Amygdala (tissue), 56 donors: ENCODE measurements at regions not wholly inside any gene's neighbourhood (a gene's known extent, or its start where the extent isn't known, plus 50 kb on each side); places are given as distances from the start of the nearest gene placed in this dataset.

Source experiments
- DNase-seq, 56 donors: peaks; one replicate each; lab custom pipeline; 2025; lab: John Stamatoyannopoulos, UW

DNA sequence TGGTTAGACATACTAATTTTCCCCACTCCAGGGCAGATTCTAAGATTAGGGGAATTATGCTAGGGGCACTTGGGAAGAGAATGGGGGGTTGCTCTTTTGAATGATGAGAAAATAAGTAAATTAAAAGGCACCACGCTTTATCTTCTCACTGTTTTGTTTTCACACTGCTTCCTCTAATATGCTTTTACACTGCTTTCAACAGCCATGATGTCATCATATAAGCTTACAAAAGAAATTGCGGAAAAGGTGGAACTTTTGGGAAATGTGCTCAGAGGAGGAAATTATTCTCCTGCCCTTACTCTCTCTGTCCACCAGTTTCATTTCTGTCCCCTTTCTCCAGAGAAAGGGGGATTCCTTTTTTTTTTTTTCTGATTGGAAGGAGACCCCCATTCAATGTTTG is 308.2 kb downstream of the TOX3 start:
- no peak for DNase-seq

DNA sequence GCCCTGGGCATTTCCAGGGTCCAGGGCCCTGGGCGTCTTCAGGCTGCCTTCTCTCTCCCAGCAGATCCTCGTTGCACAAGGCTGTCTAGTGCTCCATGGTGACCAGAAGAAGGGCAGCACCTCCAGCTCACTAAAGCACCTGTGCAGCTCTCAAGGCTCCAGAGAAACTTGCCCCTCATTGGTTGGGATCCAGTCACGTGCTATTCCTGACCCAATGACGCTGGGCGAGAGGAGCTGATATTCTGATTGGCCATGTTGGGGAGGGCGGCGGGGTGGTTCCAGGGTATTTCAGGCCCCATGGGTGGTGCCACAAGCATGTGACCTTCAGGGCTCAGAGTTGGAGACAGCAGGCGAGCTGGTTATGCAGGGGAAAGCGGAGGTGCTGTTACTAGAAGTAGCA is 309.1 kb downstream of the TOX3 start:
- DNase-seq, result no peak

DNA sequence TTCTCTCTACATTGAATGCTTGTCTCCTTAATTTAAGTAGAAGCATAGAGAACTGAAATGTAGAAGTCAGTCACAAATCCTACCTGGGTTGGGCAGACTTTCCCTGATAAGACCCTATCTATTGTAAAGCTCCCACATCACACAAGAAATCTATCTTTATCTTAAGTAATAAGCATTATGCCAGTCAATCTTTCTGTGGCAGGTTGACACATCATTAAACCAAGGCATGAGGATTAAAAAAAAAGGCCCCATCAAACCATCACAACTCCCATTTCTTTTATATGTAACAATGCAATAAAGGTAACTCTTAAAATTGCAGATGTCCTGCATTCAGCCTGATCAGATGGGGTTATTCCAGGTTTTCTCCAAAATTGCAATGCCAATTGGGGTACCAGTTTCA is 311.8 kb downstream of the TOX3 start:
- DNase-seq, result no peak

DNA sequence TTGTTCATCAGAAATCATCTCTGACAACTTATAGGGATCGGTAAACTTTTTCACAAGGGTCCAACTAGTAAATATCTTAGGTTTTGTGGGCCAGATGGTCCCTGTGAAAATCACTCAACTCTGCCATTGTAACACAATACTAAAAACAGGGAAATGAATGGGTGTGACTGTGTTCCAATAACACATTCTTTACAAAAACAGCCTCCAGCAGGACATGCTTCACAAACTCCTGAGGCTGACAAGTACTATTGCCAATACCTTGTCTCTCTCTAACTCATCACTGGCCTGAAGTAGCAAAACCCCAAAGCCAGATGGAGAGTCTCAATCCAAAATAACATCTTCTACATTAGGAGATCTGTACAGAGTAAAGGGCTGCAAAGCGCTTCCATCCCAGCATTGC is 312.3 kb downstream of the TOX3 start:
- DNase-seq, result no peak

DNA sequence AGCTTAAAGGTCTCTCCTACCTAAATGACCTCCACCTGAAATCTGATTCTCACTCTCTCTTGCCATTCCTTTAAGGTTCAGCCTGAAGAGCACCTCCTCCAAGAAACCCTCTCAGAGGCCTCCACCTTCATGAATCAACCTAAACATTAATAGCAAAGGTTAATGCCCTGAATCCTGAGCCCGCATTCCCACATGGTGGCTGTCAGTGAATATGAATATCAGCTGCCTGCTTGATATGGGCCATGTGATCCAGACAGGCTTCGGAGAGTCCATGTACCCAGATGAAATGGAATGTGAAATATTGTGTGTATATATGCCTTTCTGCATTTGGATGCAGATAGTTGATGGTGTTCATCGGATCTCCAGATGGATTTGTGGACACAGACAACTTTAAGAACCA is 317.5 kb downstream of the TOX3 start:
- no peak for DNase-seq

DNA sequence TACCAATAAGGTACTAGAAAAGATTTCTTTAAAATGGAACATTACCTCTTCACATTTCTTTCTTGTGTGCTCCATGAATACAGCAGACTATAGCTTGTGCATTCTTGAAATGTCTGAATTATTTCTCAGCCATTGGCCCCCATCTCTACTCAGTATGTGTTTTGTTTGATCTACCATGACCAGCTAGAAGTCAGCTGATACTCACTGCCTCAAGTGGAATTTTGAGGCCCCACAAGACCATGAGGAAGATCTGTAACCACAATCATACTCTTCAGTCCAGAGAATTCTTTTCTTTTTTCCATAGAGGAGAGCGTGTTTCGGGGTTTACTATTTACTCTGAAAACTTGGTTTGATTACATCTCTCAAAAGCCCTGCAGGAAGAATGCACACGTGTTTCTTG is 319.1 kb downstream of the TOX3 start:
- DNase-seq, result no peak

DNA sequence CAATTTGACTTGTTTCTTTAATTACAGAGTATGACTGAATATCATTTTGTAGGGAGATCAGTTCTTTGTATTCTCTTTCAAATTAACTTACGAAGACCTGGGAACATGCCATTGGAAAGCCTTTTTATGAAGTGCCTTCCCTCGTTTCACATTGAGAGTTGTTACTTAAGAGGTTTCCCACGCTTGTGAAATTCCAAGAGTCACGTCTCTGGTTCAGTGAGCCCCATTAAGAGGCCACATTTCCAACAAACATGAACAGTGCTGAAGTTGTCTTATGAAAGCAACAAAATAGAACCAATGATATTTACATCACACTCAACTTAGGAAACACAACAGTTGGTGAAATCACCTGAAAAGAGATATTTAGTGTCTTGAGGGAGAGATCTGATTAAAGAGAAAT is 334.1 kb downstream of the TOX3 start:
- no peak for DNase-seq

- DNase-seq, result no peak
Measured at GRCh38 chr16:52209227-52209626, 337.7 kb downstream of the TOX3 start.

- no peak for DNase-seq
Measured at GRCh38 chr16:52203096-52203495, 343.8 kb downstream of the TOX3 start.

GRCh38 chr16:52193441-52193840 is 353.5 kb downstream of the TOX3 start:
- DNase-seq, result no peak

DNA sequence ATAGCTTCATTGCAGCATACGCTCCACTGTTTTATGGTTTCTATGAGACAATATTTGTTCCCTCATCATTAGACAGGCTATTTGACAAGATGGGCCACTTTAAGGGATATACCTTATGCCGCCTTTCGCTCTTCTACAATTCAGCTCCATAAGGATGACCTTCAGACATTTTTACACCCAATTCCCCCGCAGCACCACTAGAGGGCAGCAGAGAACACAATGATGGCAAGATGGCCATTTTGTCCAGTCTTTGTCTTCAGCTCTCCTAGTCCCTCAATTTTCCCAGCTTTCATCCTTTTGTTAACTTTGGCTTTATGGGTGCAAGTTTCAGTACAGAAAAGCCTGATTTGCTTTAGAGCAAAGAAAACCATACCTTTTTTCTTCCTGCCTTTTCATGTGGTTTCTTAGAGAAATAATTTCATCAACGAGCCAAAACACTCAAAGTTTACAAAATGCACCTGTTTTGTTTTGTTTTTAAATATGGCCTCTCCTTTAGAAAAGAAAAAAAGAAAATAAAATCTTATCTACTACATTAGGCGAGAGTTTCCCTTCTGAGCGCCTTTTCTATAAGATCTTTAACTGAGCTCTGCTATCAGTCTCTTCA is 355.3 kb downstream of the TOX3 start:
- peak in 45 of 56 donors; percentile 1 to 84 (median 39) for DNase-seq

GRCh38 chr16:52184336-52184735 is 362.6 kb downstream of the TOX3 start:
- no peak for DNase-seq

- DNase-seq, result no peak
Measured at GRCh38 chr16:52182840-52183239, 364.1 kb downstream of the TOX3 start.

DNA sequence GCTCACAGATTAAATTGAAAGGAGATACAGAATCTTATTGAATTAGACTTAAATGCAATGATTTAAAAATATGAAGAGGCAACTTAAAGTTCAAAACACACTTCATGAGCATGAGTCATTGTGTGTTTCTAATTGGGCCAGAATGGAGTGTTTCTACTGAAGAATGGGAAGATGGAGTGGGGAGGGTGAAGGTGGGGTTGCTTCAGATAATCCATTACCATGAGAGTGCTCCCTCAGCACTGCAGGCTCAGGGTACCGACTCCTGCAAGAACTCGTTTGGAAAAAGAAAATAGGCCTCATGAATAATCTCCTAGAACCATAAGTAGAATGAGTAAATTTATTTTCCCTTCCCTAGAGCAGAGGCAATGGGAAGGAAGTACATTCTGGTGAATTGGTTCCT is 372.8 kb downstream of the TOX3 start:
- no peak for DNase-seq

DNA sequence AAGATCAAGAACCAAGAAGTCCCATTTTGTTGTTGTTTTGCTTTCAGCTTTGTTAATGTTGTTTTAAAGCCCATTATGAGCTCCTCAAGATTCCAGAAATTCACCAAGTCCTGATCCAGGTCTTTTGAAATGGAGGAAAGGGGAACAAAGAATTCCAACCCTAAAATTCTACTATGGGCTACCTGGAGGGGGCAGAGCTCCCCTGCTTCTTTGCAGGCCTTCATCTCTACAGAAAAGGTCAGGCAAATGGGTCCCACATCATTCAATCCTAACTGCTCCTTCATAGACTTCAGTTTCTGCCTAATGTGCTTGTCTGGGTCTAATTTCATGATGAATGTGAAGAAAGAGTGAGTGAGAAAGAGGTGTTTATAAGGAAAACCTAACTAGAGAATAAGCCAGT is 375.5 kb downstream of the TOX3 start:
- DNase-seq, result no peak

DNA sequence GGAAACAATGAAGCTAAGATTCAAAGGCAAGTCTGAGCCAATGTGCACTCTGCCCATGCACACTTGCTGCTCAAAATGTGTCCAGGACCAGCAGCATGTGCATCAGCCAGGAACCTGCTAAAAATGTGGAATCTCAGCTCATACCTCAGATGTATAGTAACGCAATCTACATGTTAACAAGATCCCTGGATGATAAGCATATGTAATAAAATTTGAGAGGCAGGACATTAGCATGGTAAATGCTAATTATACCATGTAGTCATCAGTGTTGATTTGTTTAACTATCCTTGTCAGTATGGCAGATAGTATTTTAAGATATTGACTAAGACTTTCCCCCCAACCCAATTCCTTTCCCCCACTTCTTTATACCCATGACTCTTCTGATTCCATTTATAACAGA is 379.6 kb downstream of the TOX3 start:
- DNase-seq, result no peak

DNA sequence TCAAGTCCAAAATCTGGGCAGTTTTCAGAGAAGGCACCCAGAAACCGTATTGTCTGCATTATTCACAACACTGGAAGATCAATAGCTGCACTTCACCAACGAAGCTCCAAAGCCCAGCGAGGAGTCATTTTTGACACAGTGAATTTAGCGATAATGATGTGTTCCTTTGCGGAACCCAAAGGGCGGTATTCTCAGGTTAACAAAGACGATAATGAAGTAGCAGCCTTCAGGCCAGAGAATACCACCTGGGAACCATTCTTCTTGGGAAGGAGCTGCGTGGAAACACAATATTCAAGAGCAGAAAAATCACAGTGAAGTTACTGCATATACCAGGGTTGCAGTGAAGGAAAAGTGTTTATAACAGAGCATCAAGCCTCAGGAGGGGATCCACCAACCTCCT is 381.0 kb downstream of the TOX3 start:
- DNase-seq, result peak in 2 of 56 donors; percentile 1

DNA sequence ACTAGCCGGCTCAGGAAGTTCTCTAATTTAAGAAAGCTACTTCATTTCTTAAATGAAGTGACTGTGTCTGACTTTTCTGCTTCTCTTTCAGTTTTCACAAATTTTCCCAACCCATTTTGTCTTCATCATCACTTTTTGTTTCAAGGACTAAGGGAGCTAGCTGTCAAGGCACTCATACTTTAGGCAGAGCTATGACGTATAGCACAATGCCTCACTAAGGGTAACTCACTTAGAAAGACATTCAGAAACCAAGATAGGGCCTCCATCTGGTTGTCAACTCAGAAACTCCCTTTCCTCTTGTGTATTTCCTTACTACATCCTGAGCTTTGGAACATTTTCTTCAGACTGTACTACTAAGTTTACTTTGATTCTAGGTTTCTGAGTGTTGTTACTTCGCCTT is 397.9 kb downstream of the TOX3 start:
- DNase-seq, result no peak

DNA sequence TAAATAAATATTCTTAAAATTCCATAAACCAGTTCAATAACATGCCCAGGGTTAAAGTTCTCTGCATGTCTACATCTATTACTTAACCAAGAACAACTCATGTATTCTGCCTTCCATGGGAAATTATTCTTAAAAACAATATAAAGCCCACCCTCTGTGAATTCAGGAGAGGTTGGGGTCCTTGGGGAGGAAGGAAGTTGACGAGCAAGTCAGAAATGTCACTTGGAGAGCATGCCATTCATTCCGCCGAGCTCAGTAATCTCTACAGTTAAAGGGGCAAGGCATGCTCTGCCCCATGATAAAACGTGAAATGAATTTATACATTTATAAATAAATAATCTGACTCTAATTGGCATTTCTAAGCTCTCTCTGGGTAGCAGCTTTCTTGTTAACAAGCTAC is 405.1 kb downstream of the TOX3 start:
- DNase-seq, result no peak

DNA sequence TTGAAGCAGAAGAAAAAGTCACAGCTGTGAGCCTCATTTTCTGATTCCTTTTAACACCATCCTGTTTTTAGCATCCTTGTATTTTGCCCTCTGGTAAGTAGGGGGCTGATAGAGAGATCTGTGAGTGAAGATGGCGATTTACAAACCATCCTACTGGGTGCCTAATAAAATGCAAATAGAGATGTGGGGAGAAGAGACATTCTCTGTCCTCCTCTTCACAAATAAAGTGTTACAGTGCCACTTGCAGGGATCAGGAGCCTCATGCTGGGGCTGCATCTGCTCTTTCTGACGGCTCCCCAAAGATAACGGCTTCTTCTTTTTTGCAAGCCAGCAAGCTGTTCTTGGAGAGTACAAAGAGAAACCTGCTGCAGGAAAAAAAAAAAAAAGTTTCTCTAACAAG is 418.6 kb downstream of the TOX3 start:
- DNase-seq, result peak in 17 of 56 donors; percentile 0 to 32 (median 6)

GRCh38 chr16:52123842-52124241 is 423.1 kb downstream of the TOX3 start:
- DNase-seq, result no peak

DNA sequence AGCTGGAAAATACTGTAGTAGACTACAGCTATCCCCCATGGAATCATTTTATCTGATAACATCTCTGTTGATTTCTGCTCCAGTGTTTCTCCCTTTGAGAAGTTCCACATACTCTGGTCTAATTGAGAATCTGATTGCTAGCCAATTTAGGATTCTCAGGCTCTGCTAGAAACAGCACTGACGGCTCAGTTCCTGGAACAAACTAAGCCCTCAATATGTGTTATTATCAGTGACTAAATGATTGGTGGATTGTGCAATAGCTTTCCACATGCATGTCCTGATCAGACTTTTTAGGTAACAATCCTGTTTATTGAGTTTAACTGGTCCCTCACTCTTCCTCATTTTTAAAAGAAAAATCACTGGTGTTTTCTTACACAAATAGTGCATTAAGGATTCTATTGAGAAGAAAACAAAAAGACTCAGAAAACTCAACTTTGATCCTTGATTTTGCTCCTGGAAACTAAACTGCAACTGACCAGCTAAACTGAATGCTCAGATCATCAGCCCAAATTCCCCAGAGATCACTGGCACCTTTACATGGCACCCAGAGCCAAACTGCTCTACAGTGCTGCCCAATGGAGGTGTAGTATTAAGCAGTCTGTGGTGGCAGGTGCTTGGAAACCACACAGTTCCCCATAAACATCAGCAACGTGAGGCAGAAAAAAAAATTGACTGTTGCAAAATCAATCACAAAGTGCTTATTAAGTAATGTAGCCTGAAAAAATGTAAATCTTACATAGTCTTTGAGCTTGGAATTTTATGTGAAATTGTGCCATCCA is 423.7 kb downstream of the TOX3 start:
- DNase-seq, result no peak

DNA sequence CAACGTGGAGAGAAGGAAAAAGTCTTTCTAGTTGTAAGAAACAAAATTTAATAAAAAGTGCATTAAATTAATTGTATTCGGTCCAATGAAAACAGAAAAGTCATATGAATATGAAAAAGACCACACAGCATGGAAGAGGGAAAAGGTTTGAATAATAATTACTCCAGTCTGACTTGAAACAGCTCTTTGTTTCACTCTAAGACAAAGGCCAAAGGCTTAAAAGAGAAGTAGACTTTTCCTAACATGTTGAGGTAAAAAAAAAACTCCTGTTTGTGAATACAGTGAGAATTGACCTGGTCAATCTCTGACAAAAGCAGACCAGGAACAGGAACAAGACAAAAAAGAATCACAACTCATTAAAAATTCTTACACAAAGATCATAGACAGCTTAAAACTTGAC is 429.8 kb downstream of the TOX3 start:
- DNase-seq, result no peak
